HG02885 (cell line): ENCODE measurements at regions not wholly inside any gene's neighbourhood (a gene's known extent, or its start where the extent isn't known, plus 50 kb on each side); places are given as distances from the start of the nearest gene placed in this dataset.
A peak's percentile ranks its signal among the peaks of the same experiment; 100 is the strongest.
"Not testable (repeated sequence)": the region's sequence is repeated elsewhere in the genome, so short reads cannot be mapped to it uniquely, and the experiment has no call there.

Experiments
- ATAC-seq: cut with Tn5 transposase; IDR thresholded peaks from one replicate; pipeline ENCODE4 v1.9.1; 2021; ENCODE audit warnings: mild to moderate bottlenecking; ENCODE audit not compliant: unreplicated experiment, poor library complexity

- not testable (repeated sequence) for ATAC-seq
Observed at GRCh38 chr2:242089213-242089549, 219.7 kb downstream of the RTP5 start.

DNA sequence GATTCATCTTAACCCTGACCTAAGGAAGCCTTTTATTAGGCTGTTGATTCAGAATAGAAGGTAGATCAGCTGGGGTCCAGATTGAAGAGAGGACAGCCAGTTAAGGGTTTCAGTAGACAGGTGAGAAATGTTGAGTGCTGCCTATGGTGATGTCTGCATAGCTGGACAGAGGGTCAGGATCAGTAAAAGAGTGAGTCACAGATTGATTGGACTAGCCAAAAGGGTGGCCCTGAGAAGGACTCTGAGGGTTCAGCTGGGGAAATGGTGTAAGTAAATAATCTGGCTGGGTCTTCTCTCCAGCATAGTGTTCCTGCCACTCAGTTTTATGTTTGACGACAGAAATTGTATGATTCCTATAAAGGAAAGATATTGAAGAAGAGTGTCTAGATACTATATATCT, 227.7 kb downstream of the RTP5 start:
- not testable (repeated sequence) for ATAC-seq

DNA sequence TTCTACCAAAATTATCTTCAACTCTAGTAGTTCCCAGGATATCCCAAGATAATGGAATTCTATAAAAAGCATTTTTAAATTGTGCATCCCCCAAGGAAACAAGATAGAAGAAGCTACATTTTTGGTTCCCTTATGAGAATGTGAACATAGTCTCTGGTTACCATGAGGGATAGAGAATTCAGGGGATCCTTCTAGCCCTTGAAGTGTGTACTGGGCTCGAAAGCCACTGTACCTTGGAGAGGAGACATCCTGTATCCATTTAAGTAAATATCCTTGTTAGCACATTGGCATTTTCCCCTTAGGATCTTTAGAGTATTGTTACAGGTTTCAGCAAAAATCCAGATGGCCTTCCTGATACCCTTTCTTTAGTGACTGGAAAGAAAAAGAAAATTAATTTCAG, 228.5 kb downstream of the RTP5 start:
- ATAC-seq = no peak

GRCh38 chr2:242098445-242099128, 229.1 kb downstream of the RTP5 start:
- peak; percentile 53 for ATAC-seq

- not testable (repeated sequence) for ATAC-seq
Observed at GRCh38 chr2:242103093-242103492, 233.6 kb downstream of the RTP5 start.

GRCh38 chr2:242104202-242104956, 234.8 kb downstream of the RTP5 start:
- ATAC-seq = not testable (repeated sequence)

DNA sequence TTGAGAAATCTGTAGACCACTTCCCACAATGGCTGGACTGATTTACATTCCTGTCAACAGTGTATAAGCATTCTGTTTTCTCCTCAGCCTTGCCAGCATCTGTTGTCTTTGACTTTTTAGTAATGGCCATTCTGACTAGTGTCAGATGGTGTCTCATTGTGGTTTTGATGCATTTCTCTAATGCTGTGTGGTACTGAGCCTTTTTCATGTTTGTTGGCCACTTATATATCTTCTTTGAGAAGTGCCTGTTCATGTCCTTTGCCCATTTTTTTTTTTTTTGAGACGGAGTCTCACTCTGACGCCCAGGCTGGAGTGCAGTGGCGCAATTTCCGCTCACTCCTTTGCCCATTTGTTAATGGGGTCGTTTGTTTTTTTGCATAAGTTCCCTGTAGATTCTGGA, 237.5 kb downstream of the RTP5 start:
- not testable (repeated sequence) for ATAC-seq

- not testable (repeated sequence) for ATAC-seq
Observed at GRCh38 chr2:242108797-242109500, 239.4 kb downstream of the RTP5 start.

- not testable (repeated sequence) for ATAC-seq
Observed at GRCh38 chr2:242109819-242110218, 240.3 kb downstream of the RTP5 start.

- ATAC-seq = not testable (repeated sequence)
Observed at GRCh38 chr2:242111954-242112353, 242.4 kb downstream of the RTP5 start.

DNA sequence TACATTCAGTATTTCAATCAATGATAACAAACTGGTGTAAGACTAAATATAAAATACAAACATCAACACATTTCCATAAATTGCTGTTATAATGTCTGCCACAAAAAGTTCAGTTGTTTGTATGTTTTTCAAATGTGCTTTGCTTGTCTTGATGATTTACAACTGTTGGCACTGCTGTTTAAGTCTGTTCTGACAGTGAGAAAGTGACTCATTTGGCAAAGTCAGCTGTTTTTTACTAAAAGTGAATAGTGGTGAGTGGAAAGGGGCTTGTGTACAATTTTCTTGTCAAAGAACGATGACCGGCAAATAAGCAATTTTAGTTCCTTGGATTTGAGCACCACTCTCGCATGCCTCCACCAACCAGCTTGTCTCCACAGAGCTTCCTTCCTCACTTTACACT, 244.0 kb downstream of the RTP5 start:
- not testable (repeated sequence) for ATAC-seq

- ATAC-seq = not testable (repeated sequence)
Observed at GRCh38 chr2:242116676-242117075, 247.1 kb downstream of the RTP5 start.

GRCh38 chr2:242117305-242117704, 247.8 kb downstream of the RTP5 start:
- ATAC-seq = not testable (repeated sequence)

DNA sequence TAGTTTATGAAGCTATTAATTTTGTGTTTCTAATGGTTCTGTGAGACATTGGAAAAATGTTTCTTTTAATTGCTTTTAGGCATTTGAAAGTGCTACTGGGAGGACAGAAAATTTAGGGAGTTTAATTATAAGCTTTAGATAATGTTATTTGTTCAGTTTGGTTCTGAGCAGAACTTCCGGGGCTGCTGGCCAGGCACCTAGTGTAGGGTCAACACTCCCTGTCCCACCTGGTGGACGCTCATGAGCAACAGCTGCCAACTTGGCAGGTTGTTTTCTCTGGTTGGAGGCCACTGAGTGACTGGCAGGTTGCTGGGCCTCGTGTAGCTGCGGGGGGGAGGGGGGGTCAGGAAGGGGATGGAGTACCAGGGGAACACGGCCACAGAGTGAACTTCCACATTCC, 250.2 kb downstream of the RTP5 start:
- ATAC-seq = not testable (repeated sequence)

- not testable (repeated sequence) for ATAC-seq
Observed at GRCh38 chr2:242130682-242131081, 261.2 kb downstream of the RTP5 start.

DNA sequence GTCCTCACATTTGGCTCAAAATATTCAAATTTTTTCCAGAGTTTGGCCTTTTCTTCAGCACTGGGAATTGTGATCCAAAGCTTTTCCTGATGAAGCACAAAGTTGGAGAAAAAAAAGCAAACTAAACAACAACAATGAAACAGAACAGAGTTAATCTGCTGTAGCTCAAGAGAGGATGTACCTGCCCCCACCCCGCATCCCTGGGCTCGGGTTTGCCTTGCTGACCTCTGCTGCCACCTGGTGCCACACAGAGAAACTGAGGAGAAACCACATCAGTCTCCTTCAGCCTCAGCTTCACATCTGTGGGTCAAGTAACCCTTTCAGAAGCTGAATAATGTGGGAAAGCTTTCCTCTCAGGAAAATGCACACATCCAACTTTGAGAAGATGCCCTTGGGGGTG, 290.4 kb downstream of the RTP5 start:
- not testable (repeated sequence) for ATAC-seq

GRCh38 chr2:242165115-242165514, 295.6 kb downstream of the RTP5 start:
- ATAC-seq = not testable (repeated sequence)

DNA sequence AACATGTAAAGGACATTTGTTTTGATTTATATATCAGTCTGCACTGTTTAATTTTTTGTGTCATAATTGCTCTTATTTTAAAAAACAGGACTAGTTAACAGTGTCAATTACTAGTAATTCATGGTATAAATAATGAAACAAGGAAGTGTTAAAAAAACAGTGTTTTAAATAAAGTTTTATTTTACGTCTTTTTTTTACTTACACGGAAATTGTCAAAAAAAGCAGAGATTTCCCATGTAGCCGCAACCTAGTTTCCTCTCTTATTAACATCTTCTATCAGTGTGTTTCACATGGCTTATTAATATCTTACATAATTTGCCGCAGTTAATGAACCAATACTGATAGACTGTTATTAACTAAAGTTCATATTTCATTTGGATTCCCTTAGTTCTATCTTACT, 301.8 kb downstream of the RTP5 start:
- not testable (repeated sequence) for ATAC-seq
